NCI-H2196 treated with DMSO at 0.1 percent for 48 hours (cell line): ENCODE measurements at regions not wholly inside any gene's neighbourhood (a gene's known extent, or its start where the extent isn't known, plus 50 kb on each side); places are given as distances from the start of the nearest gene placed in this dataset.
"Not testable (repeated sequence)": the region's sequence is repeated elsewhere in the genome, so short reads cannot be mapped to it uniquely, and the experiment has no call there.

ENCODE experiments used
- DNase-seq: peaks from one replicate; lab custom pipeline; 2025; ENCODE audit not compliant: unreplicated experiment; lab: John Stamatoyannopoulos, UW

GRCh38 chr14:46596236-46596635 lies 55.3 kb downstream of the RPL10L start:
- no peak for DNase-seq

- DNase-seq: no peak
Observed at GRCh38 chr14:46582826-46583225, 68.8 kb downstream of the RPL10L start.

- DNase-seq: peak; percentile 3
Observed at GRCh38 chr14:46581036-46581671, 70.4 kb downstream of the RPL10L start.

GRCh38 chr14:46574978-46575375 lies 76.6 kb downstream of the RPL10L start:
- DNase-seq: no peak

DNA sequence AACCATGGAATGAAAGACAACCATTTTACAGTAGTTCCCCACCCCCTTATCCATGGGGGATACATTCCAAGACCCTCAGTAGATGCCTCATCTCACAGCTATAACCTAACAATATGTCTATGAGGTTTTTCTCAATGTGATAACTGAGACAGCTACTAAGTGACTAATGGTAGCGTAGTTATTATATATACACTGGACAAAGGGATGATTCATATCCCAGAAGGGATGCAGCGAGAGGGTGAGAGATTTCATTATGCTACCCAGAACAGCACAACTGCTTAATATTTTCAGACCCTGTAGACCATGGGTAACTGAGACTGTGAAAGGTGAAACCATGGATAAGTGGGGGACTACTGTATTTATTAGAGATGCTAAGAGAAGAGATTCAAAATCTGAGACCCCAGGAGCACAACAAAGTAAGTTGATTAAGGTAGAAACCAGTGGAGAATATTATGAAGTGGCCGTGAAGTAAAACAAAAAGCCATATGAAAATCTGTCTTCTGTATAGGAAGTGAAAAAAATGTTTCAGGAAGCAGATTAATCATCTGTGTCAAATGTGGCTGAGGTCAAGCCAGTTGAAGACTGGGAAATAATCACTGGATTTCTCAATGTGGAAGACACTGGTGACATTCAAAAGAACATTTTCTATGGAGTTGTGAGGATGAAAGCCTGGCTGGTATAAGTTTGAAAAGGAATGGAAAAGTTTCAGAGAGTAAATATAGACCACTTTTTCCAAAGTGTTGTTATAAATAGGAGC lies 77.2 kb downstream of the RPL10L start:
- no peak for DNase-seq

- no peak for DNase-seq
Observed at GRCh38 chr14:46573498-46573897, 78.1 kb downstream of the RPL10L start.

DNA sequence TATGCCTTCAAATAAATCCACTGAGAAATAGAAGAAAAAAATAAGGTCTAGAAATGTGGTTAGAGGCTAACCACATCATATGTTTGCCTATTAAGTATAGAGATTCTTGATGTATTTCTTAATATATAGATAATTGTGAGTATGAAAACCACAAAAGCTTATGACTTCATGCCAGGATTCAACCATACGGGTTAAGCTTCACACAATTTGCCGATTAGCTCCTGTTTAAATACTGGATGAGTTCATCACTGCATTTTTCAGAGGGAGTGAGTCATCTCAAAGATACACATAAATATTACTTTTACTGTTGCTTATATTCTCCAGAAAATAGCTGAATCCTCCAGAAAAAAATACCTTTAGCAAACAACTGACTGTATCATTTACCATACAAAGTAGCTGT lies 79.6 kb downstream of the RPL10L start:
- DNase-seq: no peak

DNA sequence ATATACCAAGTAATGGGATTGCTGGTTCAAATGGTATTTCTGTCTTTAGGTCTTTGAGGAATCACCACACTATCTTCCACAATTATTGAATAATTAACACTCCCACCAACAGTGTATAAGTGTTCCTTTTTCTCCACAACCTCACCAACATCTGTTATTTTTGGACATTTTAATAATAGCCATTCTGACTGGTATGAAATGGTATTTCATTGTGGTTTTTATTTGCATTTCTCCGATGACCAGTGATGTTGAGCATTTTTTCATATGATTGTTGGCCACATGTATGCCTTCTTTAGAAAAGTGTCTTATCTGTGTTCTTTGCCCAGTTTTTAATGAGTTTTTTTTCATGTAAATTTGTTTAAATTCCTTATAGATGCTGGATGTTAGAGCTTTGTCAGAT lies 83.4 kb downstream of the RPL10L start:
- DNase-seq: not testable (repeated sequence)

DNA sequence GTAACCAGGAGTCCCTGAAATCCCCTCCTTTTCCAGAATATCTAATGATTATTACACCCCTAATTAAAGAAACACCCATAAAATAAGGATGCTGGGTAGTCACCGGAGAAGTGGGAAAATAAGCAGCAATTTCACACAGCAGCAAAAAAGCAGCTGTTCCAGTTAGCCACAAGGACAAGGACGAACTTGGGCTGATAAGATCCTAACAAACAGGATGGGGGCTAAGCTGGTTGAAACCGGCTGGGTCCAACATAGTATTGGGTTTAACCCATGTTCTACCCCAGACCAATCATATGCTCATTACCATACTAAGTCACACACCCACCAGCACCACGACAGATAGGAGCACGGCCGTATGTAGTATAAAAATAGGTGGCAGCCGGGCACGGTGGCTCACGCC lies 100.7 kb downstream of the RPL10L start:
- no peak for DNase-seq

- DNase-seq: no peak
Observed at GRCh38 chr14:46540986-46541385, 110.6 kb downstream of the RPL10L start.

- no peak for DNase-seq
Observed at GRCh38 chr14:46519121-46519520, 132.5 kb downstream of the RPL10L start.

- DNase-seq: not testable (repeated sequence)
Observed at GRCh38 chr14:46508752-46509151, 142.8 kb downstream of the RPL10L start.

DNA sequence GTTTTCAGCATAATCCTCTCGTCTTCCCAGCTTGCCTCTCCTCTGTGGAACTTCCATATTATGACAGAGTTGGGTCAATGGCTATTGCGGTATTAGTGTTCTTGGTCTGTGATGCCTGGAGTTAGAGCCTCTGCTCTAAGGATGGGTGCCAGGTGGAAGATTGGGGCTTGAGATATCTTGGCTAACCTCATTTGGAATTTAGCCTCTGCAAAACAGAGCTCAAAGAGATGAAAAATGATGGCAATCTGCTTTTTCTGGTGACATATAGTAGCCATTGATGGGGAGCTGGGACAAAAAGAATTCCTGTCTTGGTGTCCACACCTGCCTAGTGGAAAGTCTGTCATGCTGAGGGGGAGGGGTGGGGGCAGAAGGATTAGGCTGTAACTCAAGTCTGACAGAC lies 152.1 kb downstream of the RPL10L start:
- DNase-seq: no peak

- DNase-seq: no peak
Observed at GRCh38 chr14:46496409-46496808, 155.2 kb downstream of the RPL10L start.

GRCh38 chr14:46490238-46490685 lies 161.3 kb downstream of the RPL10L start:
- DNase-seq: no peak

GRCh38 chr14:46488374-46488773 lies 163.2 kb downstream of the RPL10L start:
- no peak for DNase-seq

DNA sequence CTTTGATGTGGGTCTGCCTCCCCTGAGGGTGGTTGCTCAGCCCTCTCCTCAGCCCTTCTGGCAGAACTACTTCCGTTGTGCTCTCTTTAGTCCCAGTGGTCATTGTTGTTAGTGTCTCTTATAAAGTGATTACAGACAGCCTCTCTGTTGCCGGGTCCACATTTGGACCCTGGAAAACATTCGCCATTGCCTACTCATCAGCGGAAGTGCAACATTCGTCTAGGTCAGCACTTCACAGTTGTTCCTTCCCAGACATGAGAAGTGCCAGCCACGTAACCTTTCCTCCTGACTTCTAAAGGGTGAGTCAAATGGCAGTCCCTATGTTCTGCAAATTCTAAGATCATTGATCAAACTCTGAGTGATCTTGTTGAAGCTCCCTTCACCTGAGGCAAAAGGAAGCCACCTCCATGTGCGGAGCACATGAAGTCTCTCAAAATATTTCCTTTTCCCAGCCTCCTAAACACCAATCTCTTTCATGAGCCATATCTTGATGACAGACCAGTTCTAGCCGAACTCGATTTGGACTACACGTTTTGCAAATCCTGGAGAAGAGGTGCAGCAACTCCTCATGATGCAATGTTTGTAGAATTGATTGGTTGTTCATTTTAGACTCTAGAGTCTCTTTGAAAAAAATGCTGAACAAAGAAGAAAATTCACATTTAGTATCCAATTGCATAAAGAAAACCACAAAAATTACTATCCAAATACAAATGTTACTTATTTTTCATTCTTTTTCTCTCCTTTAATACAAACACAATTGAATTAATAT lies 163.8 kb downstream of the RPL10L start:
- DNase-seq: no peak

DNA sequence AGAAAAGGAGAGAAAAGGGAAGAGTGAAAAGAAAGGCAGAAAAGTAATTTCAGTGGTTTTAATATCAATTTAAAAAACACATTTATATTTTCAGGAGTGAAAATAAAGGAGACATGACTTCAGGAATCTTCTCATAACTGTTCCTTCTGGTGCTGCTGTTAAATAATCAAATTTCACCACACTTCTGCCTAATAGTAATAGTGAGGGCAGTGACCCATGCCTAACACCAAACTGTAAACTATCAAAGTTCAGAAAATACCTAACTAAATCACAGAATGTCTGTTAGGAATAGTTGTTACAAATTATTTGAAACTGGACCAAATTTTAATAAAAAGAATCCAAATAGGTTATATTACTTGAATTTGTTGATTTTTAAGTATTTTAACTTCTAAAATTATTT lies 169.4 kb downstream of the RPL10L start:
- no peak for DNase-seq

- DNase-seq: no peak
Observed at GRCh38 chr14:46480817-46481216, 170.8 kb downstream of the RPL10L start.

GRCh38 chr14:46472261-46472660 lies 179.3 kb downstream of the RPL10L start:
- DNase-seq: no peak

DNA sequence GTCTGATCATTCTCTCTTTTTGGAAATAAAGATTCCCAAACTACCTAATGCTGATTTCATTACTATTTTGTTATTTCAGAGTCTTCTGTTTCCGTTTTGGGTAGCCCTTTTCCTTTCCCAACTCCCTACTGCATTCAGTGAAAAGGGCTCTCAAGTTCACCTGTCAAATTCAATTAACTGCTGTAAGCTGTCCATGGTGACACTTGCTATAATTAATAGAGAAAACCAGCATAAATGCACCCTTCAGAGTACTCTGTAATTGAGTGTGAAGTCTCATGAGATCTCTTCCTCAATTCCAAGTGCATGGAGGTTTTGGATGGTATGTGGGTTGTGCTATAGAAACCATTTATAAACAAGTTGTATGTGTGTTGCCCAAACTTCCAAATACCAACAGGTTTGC lies 187.2 kb downstream of the RPL10L start:
- DNase-seq: no peak

GRCh38 chr14:46451800-46452199 lies 199.8 kb downstream of the RPL10L start:
- no peak for DNase-seq
